GM21367 (cell line): ENCODE measurements at regions not wholly inside any gene's neighbourhood (a gene's known extent, or its start where the extent isn't known, plus 50 kb on each side); places are given as distances from the start of the nearest gene placed in this dataset.
"Not testable (repeated sequence)": the region's sequence is repeated elsewhere in the genome, so short reads cannot be mapped to it uniquely, and the experiment has no call there.

ENCODE experiments used
- ATAC-seq: cut with Tn5 transposase; IDR thresholded peaks from one replicate; pipeline ENCODE4 v1.9.1; 2021; ENCODE audit not compliant: unreplicated experiment

DNA sequence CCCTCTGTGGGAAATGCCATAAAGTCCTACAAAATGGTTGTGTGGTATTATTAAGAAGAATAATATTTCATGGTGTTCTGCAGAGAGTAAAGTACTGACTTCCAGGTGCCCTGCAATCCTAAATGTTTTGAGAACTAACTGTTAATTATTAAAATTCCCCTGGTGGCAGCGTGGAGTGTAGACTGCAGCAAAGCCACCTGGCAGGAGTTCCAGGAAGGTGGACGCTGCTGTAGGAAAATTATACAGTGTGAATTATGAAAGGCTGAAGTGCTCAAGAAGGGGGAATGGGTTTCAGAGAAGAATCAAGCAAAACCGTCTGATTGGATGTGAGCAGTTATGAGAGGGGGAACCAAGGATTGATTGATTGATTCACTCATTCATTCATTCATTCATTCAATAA lies 572.4 kb upstream of the PPP2R3A start:
- no peak for ATAC-seq

DNA sequence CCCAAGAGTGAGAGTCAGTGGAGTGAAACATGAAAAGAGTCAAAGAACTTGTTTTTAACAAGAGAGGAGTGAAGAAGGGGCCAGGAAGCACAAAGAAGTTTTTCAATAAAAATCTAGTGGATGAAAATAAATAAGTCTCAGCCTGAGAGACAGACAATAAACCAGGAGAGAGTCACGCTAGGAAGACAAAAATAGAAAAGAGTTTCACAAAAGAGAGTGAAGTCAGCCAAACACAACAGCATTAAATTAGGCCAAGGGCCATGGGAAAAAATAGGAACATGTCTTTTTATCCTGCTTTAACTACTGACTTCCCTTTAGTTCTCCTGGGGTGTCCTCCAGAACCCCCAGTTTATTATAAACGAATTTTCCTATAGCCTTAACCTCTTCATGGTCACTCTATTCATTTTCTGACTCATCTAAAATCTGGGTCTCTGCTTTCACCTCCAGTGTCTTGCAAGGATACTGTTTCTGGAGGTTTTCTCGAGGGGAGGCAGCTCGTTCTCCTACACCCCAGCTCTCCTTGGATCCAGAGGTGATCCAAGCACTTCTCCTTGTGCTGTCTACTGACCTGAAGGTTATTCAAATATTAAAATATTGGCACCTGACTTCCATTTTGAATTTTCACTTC lies 571.5 kb upstream of the PPP2R3A start:
- ATAC-seq: no peak

DNA sequence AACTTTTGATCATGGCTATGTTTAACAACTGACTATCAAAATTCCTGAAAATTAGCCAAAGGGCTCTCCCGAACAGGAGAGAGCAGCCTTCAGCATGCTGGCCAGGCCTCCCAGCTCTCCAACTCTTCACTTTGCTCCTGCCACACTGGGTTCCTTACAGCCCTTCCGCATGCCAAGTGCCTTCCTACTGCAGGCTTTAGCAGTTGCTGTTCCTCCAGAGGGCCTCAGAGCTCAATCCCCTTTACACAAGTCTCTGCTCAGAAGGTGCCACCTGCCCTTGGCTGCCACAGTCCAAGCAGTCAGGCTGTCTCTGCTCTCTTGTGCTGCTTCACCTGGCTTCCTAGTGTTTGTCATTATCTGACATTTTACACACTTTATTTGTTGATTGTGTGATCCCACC lies 553.1 kb upstream of the PPP2R3A start:
- no peak for ATAC-seq

DNA sequence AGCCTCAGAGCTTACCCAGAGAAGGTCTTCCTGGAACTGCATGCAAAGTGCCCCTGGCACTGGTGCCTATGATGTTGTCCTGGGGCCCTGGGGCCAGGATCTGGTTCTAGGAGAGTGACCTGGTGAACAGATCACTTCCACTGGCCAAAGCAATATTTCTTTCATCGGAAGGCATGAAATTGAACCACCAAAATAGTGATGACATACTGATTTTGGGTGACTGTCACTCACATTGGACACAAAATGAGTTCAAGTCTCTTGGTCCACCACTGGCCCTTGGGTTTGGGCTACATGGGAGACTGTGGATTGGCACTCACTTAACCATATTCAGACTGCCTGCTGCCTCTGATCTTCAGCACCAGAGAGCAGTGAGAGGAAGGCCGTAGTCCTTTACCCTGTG lies 549.3 kb upstream of the PPP2R3A start:
- no peak for ATAC-seq

DNA sequence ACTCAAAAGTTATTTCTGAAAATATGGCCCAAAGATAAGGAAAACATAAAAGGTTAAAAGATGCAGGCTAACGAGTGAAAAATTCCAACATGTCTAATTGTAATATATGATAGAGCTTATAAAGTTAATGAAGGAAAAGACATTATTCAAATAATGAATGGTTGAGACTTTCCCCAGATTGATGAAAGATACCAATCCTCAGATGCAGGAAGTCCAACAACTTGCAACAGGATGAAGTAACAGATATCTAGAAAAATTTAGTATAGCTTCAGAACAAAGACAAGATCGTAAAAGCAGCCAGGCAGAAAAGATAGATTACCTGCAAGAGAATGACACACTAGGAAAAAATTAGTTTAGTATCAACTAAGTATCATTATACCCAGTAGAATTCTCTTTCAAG lies 546.4 kb upstream of the PPP2R3A start:
- ATAC-seq: no peak

DNA sequence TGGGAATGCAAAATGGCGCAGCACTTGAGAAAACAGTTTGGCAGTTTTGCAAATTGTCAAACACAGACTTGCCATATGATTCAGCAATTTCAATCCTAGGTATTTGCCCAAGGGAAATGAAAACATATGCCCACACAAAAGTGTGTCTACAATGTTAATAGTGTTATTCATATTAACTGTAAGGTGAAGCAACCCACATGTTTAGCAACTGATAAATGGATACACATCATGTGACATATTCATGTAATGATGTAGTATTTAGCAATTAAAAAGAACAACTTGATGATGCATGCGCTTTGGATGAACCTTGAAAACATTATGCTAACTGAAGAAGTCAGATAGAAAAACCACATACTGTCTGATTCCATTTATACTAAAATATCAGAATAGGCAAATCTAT lies 539.0 kb upstream of the PPP2R3A start:
- no peak for ATAC-seq

DNA sequence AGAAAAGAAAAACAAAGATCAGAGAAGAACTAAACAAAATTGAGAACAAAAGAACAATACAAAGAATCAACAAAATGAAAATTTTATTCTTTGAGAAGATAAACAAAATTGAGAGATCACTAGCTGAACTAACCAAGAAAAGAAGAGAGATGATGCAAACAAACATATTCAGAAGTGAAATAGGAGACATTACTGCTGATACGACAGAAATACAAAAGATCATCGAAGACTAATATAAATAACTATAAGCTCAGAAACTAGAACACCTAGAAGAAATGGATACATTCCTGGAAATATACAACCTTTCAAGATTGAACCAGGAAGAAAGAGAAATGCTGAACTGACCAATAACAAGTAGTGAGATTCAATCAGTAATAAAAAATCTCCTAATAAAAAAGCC lies 533.1 kb upstream of the PPP2R3A start:
- no peak for ATAC-seq

DNA sequence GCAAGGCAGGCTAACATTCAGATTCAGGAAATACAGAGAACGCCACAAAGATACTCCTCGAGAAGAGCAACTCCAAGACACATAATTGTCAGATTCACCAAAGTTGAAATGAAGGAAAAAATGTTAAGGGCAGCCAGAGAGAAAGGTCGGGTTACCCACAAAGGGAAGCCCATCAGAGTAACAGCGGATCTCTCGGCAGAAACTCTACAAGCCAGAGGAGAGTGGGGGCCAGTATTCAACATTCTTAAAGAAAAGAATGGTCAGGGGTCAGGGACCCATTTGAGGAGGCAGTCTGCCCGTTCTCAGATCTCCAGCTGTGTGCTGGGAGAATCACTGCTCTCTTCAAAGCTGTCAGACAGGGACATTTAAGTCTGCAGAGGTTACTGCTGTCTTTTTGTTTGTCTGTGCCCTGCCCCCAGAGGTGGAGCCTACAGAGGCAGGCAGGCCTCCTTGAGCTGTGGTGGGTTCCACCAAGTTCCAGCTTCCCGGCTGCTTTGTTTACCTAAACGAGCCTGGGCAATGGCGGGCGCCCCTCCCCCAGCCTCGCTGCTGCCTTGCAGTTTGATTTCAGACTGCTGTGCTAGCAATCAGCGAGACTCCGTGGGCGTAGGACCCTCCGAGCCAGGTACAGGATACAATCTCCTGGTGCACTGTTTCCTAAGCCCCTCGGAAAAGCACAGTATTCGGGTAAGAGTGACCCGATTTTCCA lies 526.5 kb upstream of the PPP2R3A start:
- ATAC-seq: not testable (repeated sequence)

DNA sequence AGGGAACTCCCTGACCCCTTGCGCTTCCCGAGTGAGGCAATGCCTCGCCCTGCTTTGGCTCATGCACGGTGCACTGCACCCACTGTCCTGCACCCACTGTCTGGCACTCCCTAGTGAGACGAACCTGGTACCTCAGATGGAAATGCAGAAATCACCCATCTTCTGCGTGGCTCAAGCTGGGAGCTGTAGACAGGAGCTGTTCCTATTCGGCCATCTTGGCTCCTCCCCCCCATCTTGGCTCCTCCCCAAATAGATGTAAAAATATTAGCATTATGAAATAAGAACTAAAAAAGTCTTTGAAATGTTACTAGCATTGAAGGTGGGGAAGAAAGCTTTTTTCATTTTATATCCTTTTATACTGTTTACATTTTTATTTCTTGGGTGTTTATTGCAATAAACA lies 525.9 kb upstream of the PPP2R3A start:
- not testable (repeated sequence) for ATAC-seq

DNA sequence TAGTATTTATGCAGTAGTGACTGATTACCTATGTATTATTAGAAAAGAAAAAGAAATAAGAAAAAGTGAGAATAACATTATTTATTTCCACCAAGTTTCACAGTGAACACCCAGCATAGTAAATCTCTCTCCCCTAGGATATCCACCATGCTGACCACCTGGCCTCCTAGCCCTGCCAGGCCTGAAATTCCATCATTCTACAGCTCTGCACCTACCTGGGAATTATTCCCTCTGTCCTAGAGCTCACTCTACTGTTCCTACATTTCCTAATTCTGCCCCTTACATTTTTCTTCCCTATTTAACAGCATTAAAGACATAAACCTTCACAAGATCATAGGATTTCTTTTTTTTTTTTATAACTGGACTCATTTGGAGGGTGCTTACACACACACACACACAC lies 525.3 kb upstream of the PPP2R3A start:
- no peak for ATAC-seq

DNA sequence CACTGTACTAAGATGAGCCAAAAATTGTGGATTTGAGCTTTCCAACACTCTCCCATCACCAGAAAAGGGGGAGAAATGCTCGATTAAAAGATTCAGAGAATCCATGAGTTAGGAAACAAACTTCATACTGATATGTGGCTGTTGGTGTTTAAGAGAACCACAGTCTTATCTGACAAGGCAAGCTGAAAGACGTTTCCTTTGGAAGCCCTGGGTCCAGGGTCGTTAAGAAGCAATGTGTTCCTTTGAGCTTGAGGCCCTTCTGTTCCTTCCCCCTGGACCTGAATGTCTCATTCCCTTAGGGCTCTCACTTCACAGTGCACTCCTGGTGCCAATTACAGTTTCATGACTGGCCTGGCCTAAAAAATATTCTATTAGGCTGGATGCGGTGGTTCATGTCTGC lies 524.8 kb upstream of the PPP2R3A start:
- ATAC-seq: no peak

DNA sequence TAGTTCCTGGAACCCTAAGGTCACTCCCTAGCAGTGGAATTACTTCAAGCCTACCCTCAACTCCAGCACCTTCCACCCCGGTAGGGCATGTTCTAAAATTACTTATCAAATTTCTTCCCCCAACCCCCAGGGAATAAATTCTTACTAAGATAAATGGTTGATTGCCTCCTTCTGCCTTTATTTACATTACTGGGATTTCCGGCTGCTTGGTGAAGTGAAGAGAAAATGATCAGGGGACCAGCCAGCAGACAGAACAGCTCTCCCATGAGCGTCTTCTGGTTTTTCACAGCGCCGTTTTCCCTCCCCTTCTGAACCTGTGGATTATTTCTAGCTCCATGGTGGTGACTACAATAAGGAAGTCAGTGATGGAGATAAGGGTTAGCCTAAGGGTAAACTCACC lies 521.5 kb upstream of the PPP2R3A start:
- ATAC-seq: no peak

DNA sequence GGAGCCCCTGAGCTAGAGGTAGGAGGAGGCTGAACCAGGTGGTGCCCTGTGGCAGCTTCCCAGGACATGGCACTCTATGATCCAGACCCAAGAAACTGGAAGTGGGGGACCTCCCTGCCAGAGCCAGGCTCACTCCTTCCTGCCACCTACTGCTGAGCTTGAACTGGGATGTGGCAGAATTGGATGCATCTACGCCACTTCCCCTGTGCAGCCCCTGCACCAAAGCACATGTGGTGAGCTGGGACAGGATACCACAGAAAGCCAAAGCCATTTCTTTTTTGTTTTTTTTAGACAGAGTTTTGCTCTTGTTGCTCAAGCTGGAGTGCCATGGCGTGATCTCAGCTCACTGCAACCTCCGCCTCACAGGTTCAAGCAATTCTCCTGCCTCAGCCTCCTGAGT lies 518.0 kb upstream of the PPP2R3A start:
- no peak for ATAC-seq

DNA sequence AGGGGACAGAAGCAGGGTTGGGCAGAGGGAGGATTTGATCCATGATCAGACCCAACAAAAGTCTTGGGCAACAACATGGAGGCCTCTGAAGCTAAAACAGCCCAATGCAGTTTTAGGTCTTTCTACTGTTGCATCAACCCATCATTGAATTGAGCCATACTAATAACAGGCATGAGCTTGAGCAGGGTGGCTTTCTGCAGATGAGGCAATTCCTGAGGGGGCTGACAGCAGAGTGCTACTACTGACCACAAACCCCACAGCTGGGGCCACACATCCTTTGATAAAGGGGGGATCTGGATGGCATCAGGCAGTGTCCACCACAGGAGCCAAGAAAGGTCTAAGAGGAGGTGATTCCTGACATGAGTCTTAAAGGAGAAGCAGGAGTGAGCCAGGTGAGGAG lies 517.0 kb upstream of the PPP2R3A start:
- no peak for ATAC-seq

DNA sequence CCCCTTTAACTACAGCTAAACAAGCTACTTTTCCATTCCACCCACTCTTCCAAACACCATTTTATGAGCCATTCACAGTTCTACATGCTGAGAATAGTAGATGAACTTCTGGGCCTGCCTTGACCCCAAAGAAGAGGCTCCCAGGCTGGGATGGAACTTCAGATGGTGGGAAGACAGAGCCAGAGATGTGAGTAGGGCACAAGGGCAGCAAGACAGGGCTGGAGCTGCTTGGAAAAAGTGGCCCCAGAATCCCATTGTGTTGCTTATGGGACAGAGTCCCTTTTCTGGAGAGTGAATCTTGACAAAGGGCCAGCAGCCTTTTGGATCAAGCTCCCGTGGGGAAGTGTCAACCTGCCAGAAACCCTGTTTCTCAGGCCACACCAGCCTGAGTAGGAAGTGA lies 516.5 kb upstream of the PPP2R3A start:
- no peak for ATAC-seq

DNA sequence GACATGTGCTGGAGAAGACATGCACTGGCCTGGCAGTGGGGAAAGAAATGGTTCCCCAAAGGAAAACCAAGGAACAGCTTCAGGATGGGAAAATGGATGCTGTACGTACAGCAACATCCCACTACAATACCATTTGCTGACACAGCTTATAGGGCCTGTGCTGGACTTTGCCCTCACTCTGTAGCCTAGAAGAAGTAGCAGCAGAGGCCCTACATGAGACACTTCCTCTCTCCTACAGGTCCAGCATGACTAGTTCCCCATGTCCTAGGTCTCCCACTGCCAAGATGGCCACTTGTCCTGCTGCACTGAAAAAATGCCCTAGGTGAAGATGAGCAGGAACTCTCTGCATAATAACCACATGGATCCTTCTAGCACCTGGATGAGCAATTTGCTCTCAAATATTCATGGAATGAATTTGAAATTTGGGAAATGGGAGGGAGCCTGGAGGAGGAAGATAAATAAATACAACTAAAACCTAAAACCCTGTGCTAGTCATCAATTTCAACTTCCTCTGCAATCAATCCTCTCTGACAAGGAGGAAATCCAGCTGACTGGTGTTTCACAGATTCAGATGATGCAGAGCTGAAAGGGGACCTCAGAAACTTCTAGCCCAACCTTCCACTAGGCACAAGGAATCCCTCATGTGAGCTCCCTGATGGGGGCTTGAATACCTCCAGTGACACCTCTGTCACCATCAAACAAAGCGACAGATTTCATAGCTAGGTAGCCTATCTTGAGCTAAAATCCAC lies 514.3 kb upstream of the PPP2R3A start:
- ATAC-seq: no peak

DNA sequence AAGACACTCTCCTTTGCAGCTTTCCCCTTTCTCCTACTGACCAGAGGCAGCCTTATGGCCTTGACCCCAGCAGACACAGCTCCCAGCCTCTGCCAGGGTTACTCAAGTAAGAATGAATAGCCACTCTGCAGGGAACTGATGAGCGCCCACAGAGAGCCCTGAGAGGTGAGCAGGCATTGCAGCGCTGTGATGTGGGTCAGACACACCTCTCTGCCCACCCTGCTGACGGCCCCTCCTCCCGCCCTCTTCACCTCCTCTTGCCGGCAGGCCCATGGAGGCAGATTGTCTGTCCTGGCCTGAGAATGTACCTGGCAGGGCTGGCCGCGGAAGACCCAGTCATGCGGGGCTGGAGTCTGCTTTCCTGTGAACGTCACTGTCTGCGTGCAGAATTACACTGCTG lies 512.6 kb upstream of the PPP2R3A start:
- ATAC-seq: no peak

DNA sequence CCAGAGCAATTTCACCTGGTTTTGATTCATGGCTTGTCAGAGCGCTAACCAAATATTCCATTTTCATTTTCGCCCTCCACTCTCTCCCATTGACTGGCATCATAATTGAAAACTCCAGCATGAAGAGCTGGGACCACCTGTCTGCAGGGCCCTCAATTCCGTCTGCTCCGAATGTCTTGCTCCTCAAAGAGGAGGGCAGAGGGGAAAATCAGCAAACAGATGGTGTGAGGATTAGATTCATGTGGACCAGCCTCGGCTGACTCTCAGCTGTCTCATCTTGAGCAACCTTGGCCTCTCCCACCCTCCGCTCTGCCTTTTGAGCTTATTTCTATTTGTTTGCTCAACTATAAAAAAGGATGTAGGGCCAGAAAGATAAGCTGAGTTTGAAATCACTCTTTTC lies 512.2 kb upstream of the PPP2R3A start:
- no peak for ATAC-seq

DNA sequence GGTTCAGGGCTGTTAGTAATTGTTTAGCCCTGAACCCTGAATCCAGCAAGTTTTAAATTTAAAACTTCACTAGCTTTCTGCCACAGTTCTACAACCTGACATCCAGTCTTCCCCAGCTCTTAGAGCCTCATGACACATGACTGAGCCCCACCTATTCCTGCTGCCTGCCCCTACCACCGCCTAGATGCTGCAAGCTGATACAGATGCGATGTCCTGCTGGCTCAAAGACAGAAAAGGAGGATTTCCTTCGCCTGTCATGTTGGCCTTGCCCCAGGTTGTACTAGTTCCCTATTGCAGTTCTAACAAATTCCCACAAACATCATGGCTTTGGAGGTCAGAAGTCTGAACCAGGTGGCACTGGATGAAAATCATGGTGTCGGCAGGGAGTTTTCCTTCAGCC lies 510.6 kb upstream of the PPP2R3A start:
- no peak for ATAC-seq

DNA sequence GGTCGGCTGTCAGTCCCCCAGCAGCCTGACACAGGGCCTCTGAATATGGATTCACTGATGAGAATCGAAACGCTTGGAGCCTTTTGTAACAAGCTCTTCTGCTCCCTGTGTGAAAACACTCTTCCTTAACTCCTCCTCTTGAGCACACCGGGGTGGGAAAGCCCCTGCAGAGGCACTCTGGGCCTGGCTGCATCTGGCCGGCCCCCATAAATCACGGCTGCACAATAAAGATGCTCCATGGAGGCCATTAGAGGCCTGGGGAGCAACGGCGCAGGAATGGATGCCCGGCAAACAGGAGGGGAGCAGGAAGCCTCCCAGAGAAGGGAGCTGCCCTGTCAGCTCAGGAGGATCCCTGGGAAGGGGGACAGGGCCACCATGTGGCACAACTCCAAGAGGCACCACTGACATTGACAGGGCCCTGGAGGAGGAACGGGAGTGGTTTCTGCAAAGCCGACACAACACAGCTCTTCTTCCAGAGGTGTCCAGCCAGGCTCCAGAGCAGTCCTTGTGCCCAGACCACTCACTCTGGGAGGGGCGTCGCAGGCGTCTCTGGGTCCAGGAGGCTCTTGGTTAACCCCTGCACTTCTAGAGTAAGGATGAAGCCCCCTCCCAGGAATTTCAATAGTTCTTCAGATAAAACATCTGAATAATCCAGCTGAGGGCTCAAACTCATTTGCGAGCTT lies 509.3 kb upstream of the PPP2R3A start:
- no peak for ATAC-seq

DNA sequence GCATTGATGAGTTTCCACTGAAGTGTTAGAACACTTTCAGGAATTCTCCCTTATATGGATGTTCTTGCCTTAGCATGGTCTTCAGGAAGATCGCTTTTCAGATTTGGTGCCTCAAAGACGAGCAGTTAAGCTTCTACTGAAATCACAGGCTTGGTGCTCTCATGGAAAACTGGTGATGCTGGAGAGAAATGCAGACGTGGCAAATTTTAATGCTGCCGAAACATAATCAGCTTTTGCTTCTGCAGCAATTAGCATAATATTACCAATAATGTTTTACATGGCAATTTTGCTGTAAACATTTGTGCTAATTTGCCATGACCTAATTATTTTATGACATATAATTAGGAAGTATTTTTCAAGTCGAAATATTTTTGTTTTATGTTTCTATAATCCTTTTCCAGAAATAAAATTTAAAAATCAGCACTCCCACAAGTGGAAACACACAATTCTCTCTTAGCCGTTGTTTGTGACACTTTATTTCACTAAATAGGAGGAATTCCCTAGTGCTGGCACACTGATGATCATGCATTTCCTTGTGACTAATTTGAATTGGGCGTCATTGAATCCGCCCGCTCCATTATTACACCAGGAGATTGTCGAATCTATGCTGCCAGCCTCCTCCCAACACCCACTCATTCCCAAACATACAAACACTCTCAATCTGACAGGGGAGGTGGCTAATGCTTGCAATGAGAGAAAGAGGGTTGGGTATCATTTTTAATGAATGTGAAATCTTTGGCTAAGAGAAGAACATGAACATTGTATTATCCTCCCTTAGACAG lies 506.8 kb upstream of the PPP2R3A start:
- ATAC-seq: no peak
